Body of pancreas (tissue), 4 donors: ENCODE measurements at regions not wholly inside any gene's neighbourhood (a gene's known extent, or its start where the extent isn't known, plus 50 kb on each side); places are given as distances from the start of the nearest gene placed in this dataset.

Source experiments
- ATAC-seq: fragments of 150-250 bp; one replicate; pipeline ENCODE4 v1.9.1; 2016
- DNase-seq, 4 donors: peaks; one replicate each; pipeline ENCODE4 v3.0.0-alpha.2; 2019
- H3K27ac ChIP-seq, 4 donors: fragments of 200-600 bp; sonication (generic); 1 replicate in 3 of 4; 2 replicates in 1 of 4; pipeline versions ENCODE4 v1.5.1 to v1.6.1; 2016 to 2019; ENCODE audit warnings: mild to moderate bottlenecking in 1 of 4, mixed read lengths in 1 of 4, moderate library complexity in 1 of 4
- H3K27me3 ChIP-seq, 2 donors: fragments of 200-600 bp; sonication (generic); one replicate each; pipeline ENCODE4 v1.6.0; 2016; ENCODE audit warnings: mild to moderate bottlenecking in 1 of 2
- H3K36me3 ChIP-seq, 2 donors: fragments of 200-600 bp; sonication (generic); replicated peaks in 1 of 2; 2 replicates each; pipeline ENCODE4 v1.5.1; 2016; ENCODE audit warnings: low read depth in 2 of 2; ENCODE audit not compliant: insufficient read depth in 1 of 2
- H3K4me1 ChIP-seq: fragments of 200-600 bp; sonication (generic); one replicate; pipeline ENCODE4 v1.6.0; 2016
- H3K4me3 ChIP-seq, 2 donors: fragments of 200-600 bp; sonication (generic); 1 replicate in 1 of 2; 2 replicates in 1 of 2; pipeline ENCODE4 v1.5.1; 2016 to 2019
- H3K9me3 ChIP-seq, 3 donors: fragments of 200-600 bp; sonication (generic); 1 replicate in 2 of 3; 2 replicates in 1 of 3; pipeline ENCODE4 v1.5.1; 2016
- POLR2A ChIP-seq, 3 donors: fragments of 450-650 bp; IDR thresholded peaks; one replicate each; pipeline ENCODE4 v1.6.1; 2016; ENCODE audit warnings: antibody characterized with exemption in 3 of 3, mild to moderate bottlenecking in 2 of 3
- WGBS, 2 donors: methylation state at CpG; one replicate each; pipeline ENCODE4 v1.1.5; 2017; 5-methylcytosine and 5-hydroxymethylcytosine counted together
- intact Hi-C: fragments of 100-400 bp; cut with DNase I; formaldehyde crosslinking; loops from one replicate; pipeline ENCODE4 v1.15.1; 2023
- TF ChIP-seq, protein P1 (sequence below), 7 experiments: fragments of 450-650 bp in 4 of 7; fragments of 200-600 bp in 3 of 7; sonication (generic) in 3 of 7; IDR thresholded peaks; one replicate each; pipeline ENCODE4 v1.5.1; 2016 to 2019; ENCODE audit warnings: antibody characterized with exemption in 7 of 7

DNA sequence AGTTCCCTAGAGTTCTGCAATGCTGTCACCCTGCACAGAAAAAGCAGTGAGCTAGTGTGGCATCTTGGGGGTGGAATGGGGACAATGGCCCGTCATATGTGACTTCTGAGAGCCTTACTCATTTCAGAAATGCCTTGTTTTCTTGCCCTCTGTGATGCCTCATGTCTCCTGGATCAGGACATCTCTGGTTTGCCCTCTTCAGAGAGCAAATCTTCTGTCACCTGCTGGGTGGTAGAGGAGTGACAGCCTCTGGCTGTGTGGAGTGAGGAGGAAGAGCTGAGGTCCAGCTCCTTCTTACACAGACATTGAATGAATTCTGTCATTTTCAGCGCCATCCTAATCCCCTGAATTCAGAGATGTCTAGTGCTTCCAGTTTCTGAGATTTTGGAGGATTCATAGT lies 55.6 kb upstream of the PHLPP1 start:
- ATAC-seq = no peak
- WGBS, 2 donors = 83 to 91% methylated on average over 2 of the region's 2 CpGs
- Histone ChIP-seq H3K9me3 (no peaks in the 10 kb centered on the region), H3K27ac (no peak overlapping the region), H3K27me3 (no peaks in the 10 kb centered on the region), H3K4me1 (no peaks in the 10 kb centered on the region), H3K4me3 (no peak overlapping the region), H3K36me3 (no peaks in the 10 kb centered on the region)
- TF ChIP-seq, protein P1, sequence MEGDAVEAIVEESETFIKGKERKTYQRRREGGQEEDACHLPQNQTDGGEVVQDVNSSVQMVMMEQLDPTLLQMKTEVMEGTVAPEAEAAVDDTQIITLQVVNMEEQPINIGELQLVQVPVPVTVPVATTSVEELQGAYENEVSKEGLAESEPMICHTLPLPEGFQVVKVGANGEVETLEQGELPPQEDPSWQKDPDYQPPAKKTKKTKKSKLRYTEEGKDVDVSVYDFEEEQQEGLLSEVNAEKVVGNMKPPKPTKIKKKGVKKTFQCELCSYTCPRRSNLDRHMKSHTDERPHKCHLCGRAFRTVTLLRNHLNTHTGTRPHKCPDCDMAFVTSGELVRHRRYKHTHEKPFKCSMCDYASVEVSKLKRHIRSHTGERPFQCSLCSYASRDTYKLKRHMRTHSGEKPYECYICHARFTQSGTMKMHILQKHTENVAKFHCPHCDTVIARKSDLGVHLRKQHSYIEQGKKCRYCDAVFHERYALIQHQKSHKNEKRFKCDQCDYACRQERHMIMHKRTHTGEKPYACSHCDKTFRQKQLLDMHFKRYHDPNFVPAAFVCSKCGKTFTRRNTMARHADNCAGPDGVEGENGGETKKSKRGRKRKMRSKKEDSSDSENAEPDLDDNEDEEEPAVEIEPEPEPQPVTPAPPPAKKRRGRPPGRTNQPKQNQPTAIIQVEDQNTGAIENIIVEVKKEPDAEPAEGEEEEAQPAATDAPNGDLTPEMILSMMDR (IDR thresholded peaks at IDR 0.05) = no peak
- TF ChIP-seq POLR2A (IDR thresholded peaks at IDR 0.05) = no peak
- intact Hi-C loops = no loop called here
- no peak for DNase-seq

DNA sequence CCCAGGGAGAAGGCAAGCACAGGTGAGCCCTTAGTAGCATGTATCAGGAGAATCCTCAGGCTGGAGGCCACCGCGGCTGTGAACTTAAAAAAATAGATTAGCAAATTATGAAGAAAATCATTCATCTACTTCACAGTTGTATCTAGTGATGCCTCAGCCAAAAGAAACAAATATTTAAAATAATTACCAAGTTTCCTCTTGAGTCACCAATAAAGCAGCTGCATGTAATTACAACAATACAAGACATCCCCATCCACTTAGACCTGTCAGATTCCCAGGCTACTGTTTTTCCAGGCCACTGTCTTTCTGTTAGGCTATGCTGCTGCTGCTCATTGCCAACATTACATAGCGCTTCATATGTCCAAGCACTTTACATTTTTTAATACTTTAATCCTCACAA lies 54.6 kb upstream of the PHLPP1 start:
- ATAC-seq (no peak), DNase-seq (no peak)
- no peaks in the 10 kb centered on the region for H3K27me3 ChIP-seq
- H3K4me1 ChIP-seq = no peaks in the 10 kb centered on the region
- H3K4me3 ChIP-seq = no peak overlapping the region
- 89 to 100% methylated on average over 3 of the region's 3 CpGs for WGBS, 2 donors
- TF ChIP-seq, protein P1 (IDR thresholded peaks at IDR 0.05) = no peak
- no peak for TF ChIP-seq POLR2A (IDR thresholded peaks at IDR 0.05)
- H3K27ac ChIP-seq = no peak overlapping the region
- no peaks in the 10 kb centered on the region for H3K9me3 ChIP-seq
- intact Hi-C loops = no loop called here
- no peaks in the 10 kb centered on the region for H3K36me3 ChIP-seq

- no peaks in the 10 kb centered on the region for H3K36me3 ChIP-seq
- WGBS, 2 donors = 77 to 83% methylated on average over 5 of the region's 5 CpGs
- no peak overlapping the region for H3K4me3 ChIP-seq
- H3K4me1 ChIP-seq = no peaks in the 10 kb centered on the region
- no peak for TF ChIP-seq POLR2A (IDR thresholded peaks at IDR 0.05)
- TF ChIP-seq, protein P1 (IDR thresholded peaks at IDR 0.05) = no peak
- DNase-seq = no peak
- H3K27ac ChIP-seq = no peak overlapping the region
- no peaks in the 10 kb centered on the region for H3K27me3 ChIP-seq
- ATAC-seq = no peak
- no peaks in the 10 kb centered on the region for H3K9me3 ChIP-seq
- intact Hi-C loops = no loop called here
These were observed 51.5 kb upstream of the PHLPP1 start for GRCh38 chr18:62663731-62664336.

- no peaks in the 10 kb centered on the region for H3K27me3 ChIP-seq
- TF ChIP-seq POLR2A (IDR thresholded peaks at IDR 0.05) = no peak
- TF ChIP-seq, protein P1 (IDR thresholded peaks at IDR 0.05) = no peak
- ATAC-seq = no peak
- WGBS, 2 donors = 82 to 85% methylated on average over 6 of the region's 6 CpGs
- no peak overlapping the region for H3K27ac ChIP-seq
- no peak overlapping the region for H3K4me3 ChIP-seq
- H3K9me3 ChIP-seq = no peaks in the 10 kb centered on the region
- H3K4me1 ChIP-seq = no peaks in the 10 kb centered on the region
- no peaks in the 10 kb centered on the region for H3K36me3 ChIP-seq
- intact Hi-C loops = no loop called here
- no peak for DNase-seq
These were observed 50.9 kb upstream of the PHLPP1 start for GRCh38 chr18:62664414-62664813.

DNA sequence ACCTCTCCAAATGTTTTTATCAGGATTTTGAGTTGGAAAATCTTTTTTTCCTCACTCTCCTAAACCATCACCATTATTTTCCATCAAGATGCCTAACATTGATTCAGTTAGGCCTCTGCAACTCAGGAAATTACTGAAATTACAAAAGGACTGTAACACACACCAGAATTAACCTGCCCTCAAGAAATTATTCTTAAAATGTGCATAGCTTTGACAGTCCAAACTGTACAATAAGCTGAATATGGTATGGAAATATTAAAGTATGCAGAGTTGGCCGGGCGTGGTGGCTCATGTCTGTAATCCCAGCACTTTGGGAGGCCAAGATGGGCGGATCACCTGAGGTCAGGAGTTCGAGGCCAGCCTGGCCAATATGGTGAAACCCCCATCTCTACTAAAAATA lies 50.2 kb upstream of the PHLPP1 start:
- TF ChIP-seq, protein P1 (IDR thresholded peaks at IDR 0.05) = no peak
- no peak for TF ChIP-seq POLR2A (IDR thresholded peaks at IDR 0.05)
- 89 to 92% methylated on average over 4 of the region's 4 CpGs for WGBS, 2 donors
- H3K27me3 ChIP-seq = no peaks in the 10 kb centered on the region
- H3K9me3 ChIP-seq = no peaks in the 10 kb centered on the region
- intact Hi-C loops = no loop called here
- no peaks in the 10 kb centered on the region for H3K36me3 ChIP-seq
- H3K4me3 ChIP-seq = no peak overlapping the region
- H3K4me1 ChIP-seq = no peaks in the 10 kb centered on the region
- H3K27ac ChIP-seq = no peak overlapping the region
- ATAC-seq = no peak
- no peak for DNase-seq
